Neural cell (in vitro differentiated cells): ENCODE measurements at regions not wholly inside any gene's neighbourhood (a gene's known extent, or its start where the extent isn't known, plus 50 kb on each side); places are given as distances from the start of the nearest gene placed in this dataset.

Source experiments
- H2AFZ ChIP-seq: fragments of 200-600, 300-800 bp; sonication (generic), shearing (Covaris generic); 2 replicates; pipeline ENCODE4 v1.6.0; 2014; ENCODE audit warnings: low read depth, mild to moderate bottlenecking, antibody characterized with exemption, low read length, moderate library complexity
- H3F3A ChIP-seq: fragments of 200-600 bp; shearing (Covaris generic); 2 replicates; pipeline ENCODE4 v1.6.1; 2016; ENCODE audit warnings: mild to moderate bottlenecking, moderate library complexity, mixed read lengths, antibody characterized with exemption, low read length; ENCODE audit not compliant: insufficient read depth, poor library complexity, severe bottlenecking
- H3K27ac ChIP-seq: fragments of 200-600, 300-800 bp; sonication (generic), shearing (Covaris generic); 2 replicates; pipeline ENCODE4 v1.5.1; 2014; ENCODE audit warnings: mild to moderate bottlenecking, low read length, moderate library complexity
- H3K27me3 ChIP-seq: fragments of 300-800, 200-600 bp; sonication (generic), shearing (Covaris generic); 2 replicates; pipeline ENCODE4 v1.6.0; 2014; ENCODE audit warnings: mild to moderate bottlenecking, low read depth, low read length, moderate library complexity; ENCODE audit not compliant: insufficient read depth
- H3K36me3 ChIP-seq: fragments of 300-800, 200-600 bp; sonication (generic), shearing (Covaris generic); 2 replicates; pipeline ENCODE4 v1.5.1; 2014; ENCODE audit warnings: mild to moderate bottlenecking, antibody characterized with exemption, low read length, moderate library complexity; ENCODE audit not compliant: insufficient read depth
- H3K4me2 ChIP-seq: fragments of 300-800, 200-600 bp; sonication (generic), shearing (Covaris generic); 2 replicates; pipeline ENCODE4 v1.6.0; 2014; ENCODE audit warnings: mild to moderate bottlenecking, low read length
- H3K4me3 ChIP-seq: fragments of 300-800, 200-600 bp; sonication (generic), shearing (Covaris generic); 2 replicates; pipeline ENCODE4 v1.5.1; 2014; ENCODE audit warnings: mild to moderate bottlenecking, low read length, moderate library complexity
- H3K79me2 ChIP-seq: fragments of 200-600 bp; shearing (Covaris generic); replicated peaks from 2 replicates; pipeline ENCODE4 v1.6.0; 2014; ENCODE audit warnings: mild to moderate bottlenecking, low read length, moderate library complexity; ENCODE audit not compliant: insufficient read depth
- H3K9ac ChIP-seq: fragments of 300-800, 200-600 bp; sonication (generic), shearing (Covaris generic); 2 replicates; pipeline ENCODE4 v1.6.1; 2016; ENCODE audit warnings: mild to moderate bottlenecking, low read length, mixed read lengths
- H3K9me2 ChIP-seq: fragments of 200-600 bp; shearing (Covaris generic); 2 replicates; pipeline ENCODE4 v1.6.1; 2016; ENCODE audit warnings: mild to moderate bottlenecking, low read length, mixed read lengths; ENCODE audit not compliant: insufficient read depth
- H3K9me3 ChIP-seq: fragments of 200-600, 300-800 bp; sonication (generic), shearing (Covaris generic); 2 replicates; pipeline ENCODE4 v1.6.1; 2016; ENCODE audit warnings: mild to moderate bottlenecking, mixed run types, low read length, moderate library complexity, mixed read lengths
- H4K20me1 ChIP-seq: fragments of 200-600 bp; shearing (Covaris generic); 2 replicates; pipeline ENCODE4 v1.6.1; 2016; ENCODE audit warnings: mild to moderate bottlenecking, mixed run types; ENCODE audit not compliant: insufficient read depth
- EP300 ChIP-seq: fragments of 450-650 bp; conservative IDR thresholded peaks from 2 replicates; pipeline ENCODE4 v1.6.1; 2014; ENCODE audit warnings: antibody characterized with exemption, mild to moderate bottlenecking, moderate library complexity; ENCODE audit not compliant: poor library complexity, severe bottlenecking
- EZH2 ChIP-seq: fragments of 200-600, 300-800 bp; shearing (Covaris generic), sonication (generic); IDR thresholded peaks from 2 replicates; pipeline ENCODE4 v1.6.1; 2014; ENCODE audit warnings: antibody characterized with exemption, low read length, borderline replicate concordance, mild to moderate bottlenecking; ENCODE audit not compliant: insufficient read depth, poor library complexity, severe bottlenecking
- MXI1 ChIP-seq: fragments of 450-650 bp; conservative IDR thresholded peaks from 2 replicates; pipeline ENCODE4 v1.6.1; 2014; ENCODE audit warnings: antibody characterized with exemption, mild to moderate bottlenecking; ENCODE audit not compliant: poor library complexity, severe bottlenecking
- POLR2AphosphoS5 ChIP-seq: IDR thresholded peaks from 2 replicates; pipeline ENCODE4 v1.6.1; 2012
- RAD21 ChIP-seq: fragments of 450-650 bp; conservative IDR thresholded peaks from 2 replicates; pipeline ENCODE4 v1.6.1; 2014; ENCODE audit warnings: antibody characterized with exemption, mild to moderate bottlenecking, moderate library complexity
- SMC3 ChIP-seq: fragments of 450-650 bp; conservative IDR thresholded peaks from 2 replicates; pipeline ENCODE4 v1.6.1; 2014; ENCODE audit warnings: antibody characterized with exemption, mild to moderate bottlenecking, moderate library complexity; ENCODE audit not compliant: poor library complexity
- TAF1 ChIP-seq: IDR thresholded peaks from 2 replicates; pipeline ENCODE4 v1.6.1; 2012; ENCODE audit warnings: low read depth
- TF ChIP-seq, protein P1 (sequence below): IDR thresholded peaks from 2 replicates; pipeline ENCODE4 v1.6.1; 2012; ENCODE audit warnings: borderline replicate concordance
- TF ChIP-seq, protein P2 (sequence below): fragments of 450-650 bp; IDR thresholded peaks from 2 replicates; pipeline ENCODE4 v1.5.1; 2014; ENCODE audit warnings: antibody characterized with exemption, mild to moderate bottlenecking, moderate library complexity; ENCODE audit not compliant: poor library complexity, severe bottlenecking

DNA sequence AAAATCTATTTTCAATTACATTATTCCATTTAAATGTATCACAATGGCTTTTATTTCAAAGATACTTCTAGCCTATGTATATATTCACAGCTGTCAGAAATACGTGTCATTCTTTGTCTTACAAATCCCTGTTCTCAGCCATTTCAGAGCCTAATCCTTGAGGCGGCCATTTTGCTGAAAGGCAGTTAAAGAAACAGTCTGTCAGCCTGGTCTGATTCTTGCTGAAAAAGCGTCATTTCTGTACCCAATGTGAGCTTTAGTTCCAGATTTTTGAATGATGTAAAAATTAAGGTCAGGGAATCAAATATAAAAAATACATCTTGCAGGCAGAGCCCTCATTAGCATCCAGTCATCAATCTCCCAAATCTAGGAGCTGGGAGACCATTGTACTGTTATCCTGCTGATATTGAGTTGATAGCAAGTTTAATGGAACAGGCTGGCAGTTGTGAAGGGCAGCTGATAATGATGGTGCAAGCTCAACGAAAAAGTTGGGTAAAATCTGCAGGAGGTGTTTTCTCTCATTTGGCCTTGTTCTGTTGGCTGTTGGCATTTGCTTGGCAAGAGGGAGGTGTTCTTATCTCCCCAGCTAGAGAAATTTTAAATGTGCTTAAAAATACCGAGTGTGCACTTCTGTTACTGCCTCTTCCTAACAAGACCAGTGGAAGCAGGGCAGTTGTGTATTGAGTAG, 314.8 kb downstream of the SOX4 start:
- peak overlapping the region; percentile 82 for H3K27ac ChIP-seq
- TF ChIP-seq MXI1, result no peak
- peak; percentile 56 for TF ChIP-seq POLR2AphosphoS5
- TF ChIP-seq, protein P1, sequence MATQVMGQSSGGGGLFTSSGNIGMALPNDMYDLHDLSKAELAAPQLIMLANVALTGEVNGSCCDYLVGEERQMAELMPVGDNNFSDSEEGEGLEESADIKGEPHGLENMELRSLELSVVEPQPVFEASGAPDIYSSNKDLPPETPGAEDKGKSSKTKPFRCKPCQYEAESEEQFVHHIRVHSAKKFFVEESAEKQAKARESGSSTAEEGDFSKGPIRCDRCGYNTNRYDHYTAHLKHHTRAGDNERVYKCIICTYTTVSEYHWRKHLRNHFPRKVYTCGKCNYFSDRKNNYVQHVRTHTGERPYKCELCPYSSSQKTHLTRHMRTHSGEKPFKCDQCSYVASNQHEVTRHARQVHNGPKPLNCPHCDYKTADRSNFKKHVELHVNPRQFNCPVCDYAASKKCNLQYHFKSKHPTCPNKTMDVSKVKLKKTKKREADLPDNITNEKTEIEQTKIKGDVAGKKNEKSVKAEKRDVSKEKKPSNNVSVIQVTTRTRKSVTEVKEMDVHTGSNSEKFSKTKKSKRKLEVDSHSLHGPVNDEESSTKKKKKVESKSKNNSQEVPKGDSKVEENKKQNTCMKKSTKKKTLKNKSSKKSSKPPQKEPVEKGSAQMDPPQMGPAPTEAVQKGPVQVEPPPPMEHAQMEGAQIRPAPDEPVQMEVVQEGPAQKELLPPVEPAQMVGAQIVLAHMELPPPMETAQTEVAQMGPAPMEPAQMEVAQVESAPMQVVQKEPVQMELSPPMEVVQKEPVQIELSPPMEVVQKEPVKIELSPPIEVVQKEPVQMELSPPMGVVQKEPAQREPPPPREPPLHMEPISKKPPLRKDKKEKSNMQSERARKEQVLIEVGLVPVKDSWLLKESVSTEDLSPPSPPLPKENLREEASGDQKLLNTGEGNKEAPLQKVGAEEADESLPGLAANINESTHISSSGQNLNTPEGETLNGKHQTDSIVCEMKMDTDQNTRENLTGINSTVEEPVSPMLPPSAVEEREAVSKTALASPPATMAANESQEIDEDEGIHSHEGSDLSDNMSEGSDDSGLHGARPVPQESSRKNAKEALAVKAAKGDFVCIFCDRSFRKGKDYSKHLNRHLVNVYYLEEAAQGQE, result peak; percentile 16
- H4K20me1 ChIP-seq, result no peaks in the 10 kb centered on the region
- H3K27me3 ChIP-seq, result no peaks in the 10 kb centered on the region
- H3K9me3 ChIP-seq, result no peaks in the 10 kb centered on the region
- no peaks in the 10 kb centered on the region for H3K9me2 ChIP-seq
- no peak overlapping the region for H3K4me3 ChIP-seq
- H3K36me3 ChIP-seq, result no peaks in the 10 kb centered on the region
- peak overlapping the region; percentile 54 for H3K9ac ChIP-seq
- H3K79me2 ChIP-seq, result peaks cover 10% of the 10 kb centered on the region
- H3F3A ChIP-seq, result no peaks in the 10 kb centered on the region
- H3K4me2 ChIP-seq, result peak overlapping the region; percentile 21
- H2AFZ ChIP-seq, result peak overlapping the region; percentile 67

DNA sequence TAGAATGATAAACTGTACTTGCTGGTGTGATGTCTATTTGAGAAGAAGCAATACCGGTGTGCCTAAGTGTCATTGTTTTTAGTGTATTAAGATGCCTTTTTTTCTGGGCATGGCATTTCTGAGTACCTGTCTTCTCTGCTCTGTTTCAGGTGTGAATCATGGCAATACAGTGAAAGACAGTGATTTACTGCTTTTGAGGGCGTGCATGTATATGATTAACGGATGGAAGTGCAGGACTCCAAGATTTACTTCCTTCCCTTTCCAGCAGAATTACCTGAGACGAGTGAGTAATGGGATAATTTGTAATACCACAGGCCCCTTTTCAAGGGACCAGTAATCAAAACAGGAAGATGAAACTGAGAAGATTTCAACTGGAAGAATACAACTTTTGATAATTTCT, 315.8 kb downstream of the SOX4 start:
- TF ChIP-seq SMC3 (no peak), RAD21 (no peak), EZH2 (no peak)

DNA sequence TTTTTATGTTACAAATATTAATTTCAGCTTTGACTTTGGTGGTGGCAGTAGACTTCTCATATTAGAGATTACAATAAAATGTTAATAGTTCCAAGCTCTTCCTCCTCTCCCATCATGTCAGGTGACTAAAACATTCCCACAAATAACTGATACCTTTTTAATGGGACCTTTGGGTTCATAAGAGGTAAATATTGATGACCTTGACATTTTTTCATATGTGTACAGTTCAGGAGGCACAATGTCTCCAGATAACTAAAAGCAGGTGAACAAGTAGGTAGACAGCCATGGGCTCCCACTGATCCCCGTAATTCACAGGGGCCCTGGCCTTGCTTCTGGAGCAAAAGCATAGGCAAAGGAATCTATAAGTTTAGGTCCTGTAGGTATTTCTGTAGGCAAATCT, 317.7 kb downstream of the SOX4 start:
- Histone ChIP-seq H3K4me2 (no peak overlapping the region), H3K27ac (no peak overlapping the region), H3K27me3 (no peaks in the 10 kb centered on the region), H3F3A (no peaks in the 10 kb centered on the region), H3K9me2 (no peaks in the 10 kb centered on the region), H3K9me3 (no peaks in the 10 kb centered on the region), H2AFZ (no peak overlapping the region), H3K36me3 (no peaks in the 10 kb centered on the region), H3K9ac (no peak overlapping the region), H3K4me3 (no peak overlapping the region), H4K20me1 (no peaks in the 10 kb centered on the region), H3K79me2 (peaks cover 10% of the 10 kb centered on the region)
- TF ChIP-seq TAF1 (no peak), EZH2 (no peak), MXI1 (no peak), SMC3 (no peak), EP300 (no peak), POLR2AphosphoS5 (no peak), RAD21 (no peak)
- TF ChIP-seq, protein P1, result no peak
- TF ChIP-seq, protein P2, sequence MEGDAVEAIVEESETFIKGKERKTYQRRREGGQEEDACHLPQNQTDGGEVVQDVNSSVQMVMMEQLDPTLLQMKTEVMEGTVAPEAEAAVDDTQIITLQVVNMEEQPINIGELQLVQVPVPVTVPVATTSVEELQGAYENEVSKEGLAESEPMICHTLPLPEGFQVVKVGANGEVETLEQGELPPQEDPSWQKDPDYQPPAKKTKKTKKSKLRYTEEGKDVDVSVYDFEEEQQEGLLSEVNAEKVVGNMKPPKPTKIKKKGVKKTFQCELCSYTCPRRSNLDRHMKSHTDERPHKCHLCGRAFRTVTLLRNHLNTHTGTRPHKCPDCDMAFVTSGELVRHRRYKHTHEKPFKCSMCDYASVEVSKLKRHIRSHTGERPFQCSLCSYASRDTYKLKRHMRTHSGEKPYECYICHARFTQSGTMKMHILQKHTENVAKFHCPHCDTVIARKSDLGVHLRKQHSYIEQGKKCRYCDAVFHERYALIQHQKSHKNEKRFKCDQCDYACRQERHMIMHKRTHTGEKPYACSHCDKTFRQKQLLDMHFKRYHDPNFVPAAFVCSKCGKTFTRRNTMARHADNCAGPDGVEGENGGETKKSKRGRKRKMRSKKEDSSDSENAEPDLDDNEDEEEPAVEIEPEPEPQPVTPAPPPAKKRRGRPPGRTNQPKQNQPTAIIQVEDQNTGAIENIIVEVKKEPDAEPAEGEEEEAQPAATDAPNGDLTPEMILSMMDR, result no peak

More for the DNA sequence above, 315.8 kb downstream of the SOX4 start:
- Histone ChIP-seq H3K27ac (no peak overlapping the region), H3K27me3 (no peaks in the 10 kb centered on the region), H3K9me3 (no peaks in the 10 kb centered on the region), H3K4me2 (no peak overlapping the region), H3K4me3 (no peak overlapping the region), H2AFZ (no peak overlapping the region), H4K20me1 (no peaks in the 10 kb centered on the region), H3K79me2 (peaks cover 10% of the 10 kb centered on the region), H3K9me2 (no peaks in the 10 kb centered on the region), H3K9ac (no peak overlapping the region), H3K36me3 (no peaks in the 10 kb centered on the region), H3F3A (no peaks in the 10 kb centered on the region)
